CD4-positive, alpha-beta T cell treated with Interleukin-10 for 1 hour (primary cell): ENCODE measurements at regions not wholly inside any gene's neighbourhood (a gene's known extent, or its start where the extent isn't known, plus 50 kb on each side); places are given as distances from the start of the nearest gene placed in this dataset.
"Not testable (repeated sequence)": the region's sequence is repeated elsewhere in the genome, so short reads cannot be mapped to it uniquely, and the experiment has no call there.

ENCODE experiments used
- DNase-seq: peaks from one replicate; pipeline ENCODE4 v3.0.0-alpha.2; 2020

DNA sequence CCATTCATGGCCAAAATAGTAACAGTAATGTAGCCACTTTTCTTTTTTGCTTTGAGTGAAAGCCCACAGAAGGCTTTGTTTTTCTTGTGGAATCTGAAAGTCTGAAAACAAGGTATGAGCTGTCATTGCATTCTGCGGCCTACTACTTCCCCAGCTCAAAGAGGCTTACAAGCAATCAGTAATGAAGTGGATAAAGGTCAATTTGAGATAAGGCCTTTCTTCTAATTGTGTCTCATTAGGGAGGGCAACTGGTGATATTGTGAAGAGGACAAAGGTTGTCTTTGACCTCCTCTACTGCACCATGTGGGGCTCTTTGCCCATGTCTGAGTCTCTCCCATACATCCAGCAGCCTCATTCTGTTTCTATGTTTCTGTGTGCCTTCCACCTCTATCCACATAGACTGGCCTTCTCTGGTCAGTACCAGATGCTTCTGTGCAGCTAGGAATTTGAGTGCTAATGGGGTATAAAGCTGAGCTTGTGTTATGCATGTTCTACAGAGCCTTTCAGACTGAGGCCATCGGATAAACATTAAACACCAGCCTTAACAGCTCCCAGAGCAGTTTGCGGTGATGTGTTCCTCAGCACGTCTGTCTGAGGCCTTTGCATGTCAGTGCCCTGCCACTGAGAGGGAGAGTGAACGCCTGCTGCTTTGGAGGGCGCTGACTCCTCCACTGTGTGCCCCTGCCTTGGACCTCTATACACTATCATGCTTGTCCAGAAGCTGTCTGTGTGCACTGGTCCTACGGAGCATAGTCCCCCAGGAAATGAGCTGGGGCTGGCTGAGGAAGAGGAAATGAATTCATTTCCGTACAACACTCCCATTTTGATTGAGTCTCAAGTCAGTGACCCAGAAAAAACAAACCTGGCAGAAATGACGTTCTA is 80.2 kb downstream of the SH2D1A start:
- no peak for DNase-seq

- no peak for DNase-seq
These were observed 86.8 kb downstream of the SH2D1A start for GRCh38 chrX:124433186-124433585.

DNA sequence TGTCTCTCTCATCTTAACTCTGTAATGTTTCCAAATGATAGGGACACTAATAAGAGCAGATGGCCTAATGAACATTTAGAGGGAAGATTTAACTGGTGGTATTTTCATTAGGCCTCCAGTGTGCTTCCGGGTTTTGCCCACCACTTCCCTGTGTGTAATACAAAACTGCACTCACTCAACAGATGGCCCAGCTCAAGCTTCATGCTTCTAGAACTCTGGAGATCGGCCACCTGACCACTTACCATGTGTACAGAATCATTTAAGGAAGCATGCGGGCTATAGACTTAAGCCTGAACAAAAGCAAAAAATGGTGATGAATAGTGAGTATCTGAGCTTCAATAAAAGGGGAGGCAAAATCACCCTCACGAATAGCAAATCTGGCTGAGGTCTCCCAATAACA is 89.3 kb downstream of the SH2D1A start:
- no peak for DNase-seq

- no peak for DNase-seq
These were observed 94.3 kb downstream of the SH2D1A start for GRCh38 chrX:124440695-124441094.

DNA sequence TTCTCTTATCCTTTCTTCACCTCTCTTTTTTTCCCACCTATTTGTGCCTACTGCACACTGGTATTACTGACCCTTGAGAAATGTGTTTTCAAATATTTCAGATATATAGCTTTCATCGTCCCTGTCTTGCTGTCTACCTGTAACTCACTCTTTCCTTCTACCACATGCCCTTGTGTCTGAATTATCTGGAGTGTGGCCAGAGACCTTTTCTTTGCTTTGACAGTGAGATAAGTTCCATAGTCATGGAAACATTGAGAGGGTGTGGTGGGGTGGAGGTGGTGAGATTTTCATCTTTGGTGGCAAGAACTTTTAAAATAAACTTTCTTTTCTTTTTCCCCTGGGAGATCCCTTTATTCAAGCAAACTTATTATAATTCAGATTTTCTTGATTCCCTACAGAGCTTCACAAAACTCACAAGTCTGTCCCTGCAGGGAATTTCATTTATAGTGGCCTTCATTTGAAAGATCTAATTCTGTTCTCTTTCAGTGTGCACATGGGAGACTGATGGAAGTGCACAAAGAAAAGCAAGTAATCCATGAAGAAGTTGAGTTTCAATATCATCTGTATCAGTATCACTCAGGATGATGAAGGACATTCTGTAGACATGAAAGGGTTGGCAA is 95.7 kb downstream of the SH2D1A start:
- no peak for DNase-seq

DNA sequence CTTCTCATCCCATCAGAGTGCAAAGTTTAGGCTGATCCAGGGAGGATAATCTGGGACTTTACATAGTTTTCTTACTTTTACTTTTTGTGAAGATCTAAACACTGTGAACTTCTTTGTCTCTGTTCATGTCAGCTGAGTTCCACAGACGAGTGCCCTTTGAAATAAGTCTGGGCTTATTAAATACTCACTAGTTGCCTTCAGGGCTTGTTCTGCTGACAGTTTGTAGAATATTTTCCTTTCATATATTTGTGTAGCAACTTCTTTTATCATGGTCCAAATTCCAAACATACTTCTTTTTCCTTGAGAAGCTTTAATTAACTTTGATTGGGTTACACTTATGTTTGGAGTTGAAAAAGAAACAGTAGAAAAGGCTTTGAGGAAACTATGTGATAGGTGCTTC is 109.6 kb downstream of the SH2D1A start:
- no peak for DNase-seq

DNA sequence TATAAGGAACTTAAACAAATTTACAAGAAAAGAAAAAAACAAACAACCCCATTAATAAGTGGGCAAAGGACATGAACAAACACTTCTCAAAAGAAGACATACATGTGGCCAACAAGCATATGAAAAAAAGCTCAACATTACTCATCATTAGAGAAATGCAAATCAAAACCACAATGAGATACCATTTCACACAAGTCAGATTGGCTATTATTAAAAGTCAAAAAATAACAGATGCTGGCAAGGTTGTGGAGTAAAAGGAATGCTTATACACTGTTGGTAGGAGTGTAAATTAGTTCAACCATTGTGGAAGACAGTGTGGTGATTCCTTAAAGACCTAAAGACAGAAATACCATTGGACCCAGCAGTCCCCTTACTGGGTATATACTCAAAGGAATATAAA is 113.5 kb downstream of the SH2D1A start:
- DNase-seq, result not testable (repeated sequence)

- DNase-seq, result no peak
These were observed 116.6 kb downstream of the SH2D1A start for GRCh38 chrX:124462931-124463330.

- no peak for DNase-seq
These were observed 120.8 kb downstream of the SH2D1A start for GRCh38 chrX:124467202-124467601.

DNA sequence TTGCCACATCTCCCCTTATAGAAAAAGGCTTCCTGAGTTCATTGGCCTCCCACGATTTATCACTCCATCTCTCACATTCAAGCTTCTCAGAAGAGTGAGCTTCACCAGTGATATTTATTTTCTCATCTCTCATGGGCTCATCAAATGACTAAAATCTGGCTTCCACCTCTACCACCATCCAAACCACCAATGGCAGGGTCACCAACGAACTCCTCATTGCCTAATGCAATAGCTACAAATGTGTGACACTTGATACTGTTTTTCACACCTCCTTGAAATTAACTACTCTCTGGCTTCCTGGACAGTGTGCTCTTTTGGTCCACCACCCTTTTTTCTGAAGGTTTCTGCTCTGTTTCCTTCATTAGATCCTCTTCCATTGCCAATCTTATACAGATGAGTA is 129.0 kb downstream of the SH2D1A start:
- no peak for DNase-seq

DNA sequence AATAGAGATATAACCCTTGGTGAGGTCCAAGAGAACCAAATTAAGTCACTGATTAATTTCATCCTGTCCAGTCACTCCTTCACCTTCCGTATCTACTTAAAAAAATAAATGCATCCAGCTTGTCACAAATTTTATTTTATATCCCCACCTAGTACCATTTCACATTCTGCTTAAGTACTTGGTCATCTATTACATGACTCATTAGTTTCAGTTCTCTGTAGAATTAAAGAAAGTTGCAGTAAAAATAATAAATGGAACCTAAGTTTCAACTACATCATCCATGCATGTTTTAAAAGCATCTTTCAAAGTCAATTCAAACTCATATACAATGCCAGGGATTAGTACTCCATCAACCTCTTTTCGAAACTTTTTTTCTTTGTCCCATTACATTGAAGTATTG is 130.2 kb downstream of the SH2D1A start:
- no peak for DNase-seq

GRCh38 chrX:124478046-124478445 is 131.7 kb downstream of the SH2D1A start:
- DNase-seq, result no peak

GRCh38 chrX:124488412-124489161 is 142.2 kb downstream of the SH2D1A start:
- DNase-seq, result no peak

DNA sequence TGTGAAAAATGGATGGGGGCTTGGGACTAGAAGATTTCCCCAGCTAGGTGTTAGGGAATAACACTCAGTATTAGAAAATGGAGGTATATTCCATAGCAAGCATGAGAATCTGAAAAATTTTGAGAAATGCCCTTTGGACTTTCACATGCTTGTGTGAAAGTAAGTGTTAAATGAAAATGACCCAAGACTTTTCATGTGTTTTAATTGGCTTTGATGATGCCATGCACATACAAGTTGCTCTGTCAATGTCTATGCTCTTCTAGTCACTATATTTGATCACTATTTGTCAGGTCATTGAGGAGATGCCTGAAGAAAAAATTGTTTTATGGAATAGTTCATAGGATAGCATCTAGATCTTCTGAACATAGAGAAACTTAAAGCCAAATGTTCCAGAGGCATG is 147.6 kb downstream of the SH2D1A start:
- DNase-seq, result no peak

DNA sequence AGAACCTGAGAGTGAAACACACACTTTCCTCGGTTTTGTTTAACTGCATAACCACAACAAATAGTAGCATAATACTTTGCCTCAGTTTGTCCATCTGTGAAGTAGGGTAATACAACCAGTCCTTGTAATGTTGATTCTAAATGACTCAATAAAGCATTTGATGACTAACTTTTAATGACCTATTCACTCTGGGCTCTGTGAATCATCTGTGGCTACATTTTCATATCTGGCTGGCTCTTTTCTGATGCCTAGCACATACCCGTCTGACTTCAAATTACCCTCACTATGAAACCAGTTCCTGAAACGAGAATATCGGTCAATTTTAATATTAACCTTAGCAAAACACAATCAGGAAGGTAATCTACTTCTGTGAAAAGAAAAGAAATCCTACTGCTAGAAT is 151.0 kb downstream of the SH2D1A start:
- no peak for DNase-seq

- DNase-seq, result no peak
These were observed 155.2 kb downstream of the SH2D1A start for GRCh38 chrX:124501586-124501985.

GRCh38 chrX:124502166-124502565 is 155.8 kb downstream of the SH2D1A start:
- DNase-seq, result no peak

DNA sequence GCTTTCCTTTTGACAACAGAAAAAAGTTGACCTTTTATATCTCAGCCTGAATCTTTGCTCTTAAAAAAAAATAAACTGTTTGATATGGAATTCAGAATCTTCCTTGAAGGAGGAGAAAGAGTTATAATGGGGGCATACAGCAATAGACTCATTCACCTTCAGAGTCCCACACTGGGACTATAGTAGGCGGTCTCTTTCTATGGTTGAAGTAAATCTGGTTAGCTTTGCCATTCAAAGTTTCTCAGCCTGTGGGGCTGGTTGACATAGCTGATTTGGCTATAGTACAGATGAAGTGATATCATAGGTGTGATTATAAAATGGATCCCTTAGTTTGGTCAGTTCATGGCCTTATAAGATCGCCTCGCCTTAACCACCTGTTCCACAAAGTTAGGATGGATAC is 156.2 kb downstream of the SH2D1A start:
- no peak for DNase-seq

DNA sequence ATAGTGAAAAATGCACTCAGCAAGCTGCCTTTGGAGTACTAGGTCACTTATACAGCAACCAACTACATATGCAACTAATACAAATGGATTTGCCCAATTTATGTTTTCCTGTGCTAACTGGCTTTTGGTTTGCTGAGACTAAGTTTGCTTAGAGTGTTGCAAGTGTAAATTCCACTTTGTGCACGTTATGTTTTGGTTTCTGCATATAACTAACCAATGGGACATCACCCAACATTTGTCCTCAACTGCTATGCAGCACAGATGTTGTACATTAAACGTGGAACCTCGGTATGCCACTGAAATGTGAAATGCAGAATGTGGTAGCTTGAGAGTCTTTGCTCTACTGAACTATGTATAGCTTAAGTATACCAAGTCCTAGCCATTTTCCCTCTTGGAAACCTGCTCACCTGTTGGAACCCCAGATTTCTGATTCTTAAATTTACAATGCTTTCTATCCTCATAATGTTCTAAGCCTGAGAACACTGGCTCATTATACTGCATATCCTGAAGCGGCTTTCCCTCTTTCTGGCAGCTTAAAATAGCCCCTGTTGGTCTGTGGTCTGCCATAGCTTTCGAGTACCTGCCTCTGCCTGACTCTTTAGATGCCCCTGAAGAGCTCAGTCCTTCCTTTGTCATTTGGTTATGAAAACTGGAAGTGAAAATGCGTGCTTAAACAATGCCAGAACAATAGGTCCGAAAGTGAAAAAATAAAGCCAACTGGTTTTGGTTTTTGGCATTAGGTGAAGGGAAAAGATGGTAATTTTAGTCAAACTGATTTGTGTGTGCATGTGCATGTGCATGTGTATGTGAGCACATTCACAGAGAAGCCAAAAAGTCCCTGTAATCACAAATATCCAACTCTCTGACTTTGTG is 158.0 kb downstream of the SH2D1A start:
- DNase-seq, result no peak

GRCh38 chrX:124506066-124506465 is 159.7 kb downstream of the SH2D1A start:
- DNase-seq, result no peak

DNA sequence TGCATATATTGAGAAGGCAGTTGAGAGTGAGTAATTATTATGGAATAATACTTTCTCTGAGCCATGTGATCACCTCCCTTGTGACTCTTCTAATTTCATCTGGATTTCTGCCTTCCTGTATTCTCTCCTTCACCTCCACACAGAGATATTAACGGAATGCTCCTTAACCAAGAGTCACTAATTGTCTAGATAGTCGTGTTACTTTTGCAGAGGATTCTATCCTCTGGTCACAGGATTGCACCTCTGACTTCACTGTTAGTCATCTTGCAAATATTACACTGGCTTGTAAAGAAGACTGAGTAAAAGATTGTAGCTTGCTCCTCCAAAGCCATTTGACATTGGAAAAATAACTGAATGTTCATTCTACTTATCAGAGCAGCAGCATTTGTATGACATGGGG is 160.9 kb downstream of the SH2D1A start:
- no peak for DNase-seq

GRCh38 chrX:124518885-124519284 is 172.5 kb downstream of the SH2D1A start:
- no peak for DNase-seq

- no peak for DNase-seq
These were observed 178.5 kb downstream of the SH2D1A start for GRCh38 chrX:124524852-124525251.
